ENCODE measurements at regions not wholly inside any gene's neighbourhood (a gene's known extent, or its start where the extent isn't known, plus 50 kb on each side); places are given as distances from the start of the nearest gene placed in this dataset.
A peak's percentile ranks its signal among the peaks of the same experiment; 100 is the strongest.
"Not testable (repeated sequence)": the region's sequence is repeated elsewhere in the genome, so short reads cannot be mapped to it uniquely, and the experiment has no call there.

DNA sequence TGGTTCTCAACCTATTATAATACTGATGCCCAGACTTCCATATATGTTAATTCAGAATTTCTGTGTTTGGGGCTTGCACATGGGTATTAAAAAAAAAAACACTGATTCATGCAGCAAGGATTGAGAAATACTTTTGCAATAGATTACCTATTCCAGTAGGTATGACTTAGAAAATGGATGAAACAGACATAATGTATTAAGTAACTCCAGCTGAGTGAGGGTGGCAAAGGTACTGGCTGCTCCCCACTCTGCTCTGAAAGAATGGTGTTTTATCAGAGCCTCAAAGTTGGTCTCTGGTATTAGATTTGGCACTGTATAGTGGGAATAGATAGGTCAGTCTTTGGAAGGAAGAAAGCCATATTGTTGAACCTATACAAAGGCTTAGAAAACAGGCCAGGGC lies 234.3 kb upstream of the FOLH1 start:
- no peak for DNase-seq (ENCODE audit: low read depth, low spot score)
- no peak overlapping the region for H3K4me3 ChIP-seq (ENCODE audit: low read length)

GRCh38 chr11:49439901-49440300 lies 231.5 kb upstream of the FOLH1 start:
- H3K4me3 ChIP-seq (ENCODE audit: low read length); DNase-seq (ENCODE audit: low read depth, low spot score): not testable (repeated sequence)

DNA sequence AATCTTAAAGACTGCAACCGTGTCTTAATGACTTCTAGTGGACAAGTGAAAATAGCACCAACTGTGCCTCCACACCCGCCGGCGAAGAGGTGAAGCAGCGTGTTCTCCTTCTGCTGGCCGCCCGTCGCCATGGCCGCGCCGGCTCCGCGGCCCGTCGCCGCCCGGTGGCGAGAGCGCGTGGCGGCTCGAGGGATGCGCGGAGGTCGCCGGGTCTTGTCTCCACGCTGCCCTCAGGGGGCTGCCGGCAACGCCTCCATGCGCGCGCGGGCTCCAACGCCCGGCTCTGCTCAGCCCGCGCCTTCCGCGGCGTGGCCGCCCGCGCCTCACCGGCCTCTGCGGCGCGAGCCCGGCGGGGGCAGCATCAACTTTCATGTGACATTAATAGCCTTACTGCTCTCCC lies 225.9 kb upstream of the FOLH1 start:
- not testable (repeated sequence) for H3K4me3 ChIP-seq (ENCODE audit: low read length); DNase-seq (ENCODE audit: low read depth, low spot score)

- DNase-seq (ENCODE audit: low read depth, low spot score), result no peak
- no peak overlapping the region for H3K4me3 ChIP-seq (ENCODE audit: low read length)
These were observed 223.9 kb upstream of the FOLH1 start for GRCh38 chr11:49432242-49432848.

- H3K4me3 ChIP-seq (ENCODE audit: low read length), result no peak overlapping the region
- DNase-seq (ENCODE audit: low read depth, low spot score), result no peak
These were observed 215.7 kb upstream of the FOLH1 start for GRCh38 chr11:49424136-49424535.

DNA sequence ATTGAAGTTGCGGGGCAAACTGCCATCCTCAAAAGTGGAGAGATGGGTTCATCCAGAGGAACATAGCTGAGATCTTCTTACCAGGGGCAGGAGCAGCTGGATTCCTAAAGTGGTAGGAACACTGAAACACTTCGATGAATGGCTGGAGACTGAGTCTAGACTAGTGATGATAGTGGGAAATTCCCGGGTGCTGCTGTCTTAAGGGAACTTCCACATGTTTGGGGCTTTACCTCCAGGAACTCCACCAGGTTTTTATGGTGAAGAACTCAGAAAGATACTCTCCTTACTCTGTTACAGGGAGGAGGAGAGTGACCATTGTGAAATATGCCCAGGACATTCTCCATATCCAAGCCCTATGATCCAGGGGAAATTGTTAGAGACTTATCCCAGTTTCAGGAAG lies 210.5 kb upstream of the FOLH1 start:
- not testable (repeated sequence) for H3K4me3 ChIP-seq (ENCODE audit: low read length); DNase-seq (ENCODE audit: low read depth, low spot score)

GRCh38 chr11:49405743-49406142 lies 197.3 kb upstream of the FOLH1 start:
- DNase-seq (ENCODE audit: low read depth, low spot score), result no peak
- no peak overlapping the region for H3K4me3 ChIP-seq (ENCODE audit: low read length)

DNA sequence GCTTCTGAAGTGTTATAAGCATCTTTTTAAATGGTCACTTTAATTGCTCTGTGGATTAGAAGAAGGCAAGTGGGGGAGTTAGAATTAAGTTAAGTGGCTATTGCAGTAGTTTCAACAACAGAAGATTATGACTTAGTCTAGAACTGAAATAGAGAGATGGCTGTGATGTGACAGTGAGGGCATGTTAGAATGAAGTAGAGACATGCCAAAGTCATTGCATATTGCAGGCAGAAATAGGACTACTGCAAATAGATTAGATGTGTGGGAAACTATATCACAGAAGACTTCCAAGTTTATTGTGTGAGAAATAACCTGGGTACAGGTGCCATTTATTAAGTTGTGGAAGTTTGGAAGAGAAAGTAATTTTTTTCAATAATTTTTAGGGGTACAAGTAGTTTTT lies 187.4 kb upstream of the FOLH1 start:
- H3K4me3 ChIP-seq (ENCODE audit: low read length); DNase-seq (ENCODE audit: low read depth, low spot score): not testable (repeated sequence)

- not testable (repeated sequence) for H3K4me3 ChIP-seq (ENCODE audit: low read length); DNase-seq (ENCODE audit: low read depth, low spot score)
These were observed 182.0 kb upstream of the FOLH1 start for GRCh38 chr11:49390362-49390761.

DNA sequence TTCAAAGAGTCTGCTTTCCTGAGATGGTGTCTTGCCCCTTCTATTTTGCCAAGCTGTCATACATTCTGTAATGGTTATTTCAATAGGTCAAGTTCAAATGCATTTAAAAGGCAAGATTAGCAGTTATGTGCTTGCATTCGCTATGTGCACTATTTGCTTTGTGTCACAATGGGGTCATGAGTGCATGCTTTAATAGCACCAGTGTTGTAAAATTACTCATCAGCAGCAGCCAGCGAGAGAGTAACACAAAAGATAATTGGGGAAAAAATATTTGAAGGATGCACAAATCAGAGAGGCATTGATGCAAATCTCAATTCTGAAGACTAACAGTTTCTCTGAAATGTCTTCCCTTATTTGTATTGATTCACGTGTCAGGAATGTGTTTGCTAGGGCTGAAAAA lies 180.7 kb upstream of the FOLH1 start:
- not testable (repeated sequence) for DNase-seq (ENCODE audit: low read depth, low spot score); H3K4me3 ChIP-seq (ENCODE audit: low read length)

DNA sequence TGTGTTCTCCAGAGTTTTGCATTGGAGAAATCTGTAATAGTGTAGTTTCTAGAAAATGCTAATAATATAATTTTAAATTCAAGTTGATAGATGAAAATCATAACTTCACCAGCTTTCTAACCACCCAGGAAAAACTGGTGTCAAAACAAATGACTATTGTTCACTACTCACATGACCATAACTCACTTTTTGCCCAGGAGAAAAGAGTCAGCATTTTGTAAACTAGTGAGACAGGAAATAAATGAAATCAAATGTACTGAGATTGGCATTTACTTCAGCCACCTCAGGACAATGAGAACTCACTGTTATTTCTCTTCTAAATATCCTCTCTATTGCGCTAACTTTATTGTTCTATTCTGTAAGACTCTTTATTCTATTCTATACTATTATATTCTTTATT lies 176.0 kb upstream of the FOLH1 start:
- not testable (repeated sequence) for DNase-seq (ENCODE audit: low read depth, low spot score); H3K4me3 ChIP-seq (ENCODE audit: low read length)

DNA sequence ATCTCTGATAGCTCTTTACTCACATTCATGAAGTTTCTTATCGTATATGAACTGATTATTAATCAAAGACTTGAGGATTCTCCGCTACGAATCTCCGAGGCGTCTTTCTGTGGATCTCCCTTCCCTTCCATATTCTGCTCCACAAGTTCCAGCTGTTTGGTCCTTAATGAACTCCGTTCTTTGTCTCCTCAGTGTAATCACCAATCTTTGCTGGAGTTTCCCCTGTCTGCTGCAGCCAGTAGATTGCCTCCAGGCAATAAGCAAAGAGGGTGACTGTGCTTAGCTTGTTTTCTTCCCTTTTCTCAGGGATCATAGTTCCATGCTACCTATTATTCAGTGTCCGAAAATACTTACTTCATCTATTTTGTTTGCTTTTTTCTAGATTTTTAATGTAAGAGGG lies 169.6 kb upstream of the FOLH1 start:
- no peak overlapping the region for H3K4me3 ChIP-seq (ENCODE audit: low read length)
- DNase-seq (ENCODE audit: low read depth, low spot score), result no peak

DNA sequence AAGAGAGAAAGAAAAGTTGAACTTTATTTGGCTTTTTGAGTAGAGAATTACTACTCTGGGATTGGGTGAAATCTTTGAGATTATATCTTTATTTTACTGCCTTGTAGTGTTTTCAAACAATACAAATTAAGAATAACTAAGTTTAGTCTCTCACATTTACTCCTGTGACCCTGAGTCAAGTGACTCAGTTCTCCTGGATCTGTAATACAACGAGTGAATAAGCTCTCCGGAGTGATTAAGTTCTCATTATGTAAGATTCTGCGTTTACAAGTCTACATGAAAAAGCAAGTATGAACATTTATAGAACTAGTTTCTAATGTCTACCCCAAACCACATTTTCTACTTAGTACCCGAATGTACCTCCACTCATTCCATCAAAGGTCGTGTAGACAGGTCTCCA lies 165.5 kb upstream of the FOLH1 start:
- H3K4me3 ChIP-seq (ENCODE audit: low read length); DNase-seq (ENCODE audit: low read depth, low spot score): not testable (repeated sequence)

- not testable (repeated sequence) for DNase-seq (ENCODE audit: low read depth, low spot score); H3K4me3 ChIP-seq (ENCODE audit: low read length)
These were observed 165.0 kb upstream of the FOLH1 start for GRCh38 chr11:49373385-49373784.

GRCh38 chr11:49372137-49372536 lies 163.7 kb upstream of the FOLH1 start:
- not testable (repeated sequence) for H3K4me3 ChIP-seq (ENCODE audit: low read length)
- peak; percentile 2 for DNase-seq (ENCODE audit: low read depth, low spot score)

DNA sequence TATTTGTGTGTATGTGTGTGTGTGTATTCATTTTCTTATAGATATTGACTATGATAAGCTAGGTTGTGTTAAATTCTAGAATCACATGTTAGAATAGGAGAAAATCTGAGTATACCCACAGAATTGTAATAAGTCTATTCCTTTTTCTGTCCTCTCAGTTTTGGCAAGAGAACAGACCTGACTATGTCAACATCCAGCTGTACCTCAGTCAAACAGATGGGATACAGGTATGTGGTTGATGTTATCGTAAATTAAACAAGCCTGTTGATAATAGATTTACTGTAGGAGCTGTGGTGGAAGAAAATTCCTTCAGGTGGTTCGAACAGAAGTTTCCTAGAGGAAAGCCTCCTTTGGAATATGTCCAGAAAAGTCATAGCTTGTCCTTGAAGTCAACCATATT lies 160.2 kb upstream of the FOLH1 start:
- not testable (repeated sequence) for DNase-seq (ENCODE audit: low read depth, low spot score); H3K4me3 ChIP-seq (ENCODE audit: low read length)

- H3K4me3 ChIP-seq (ENCODE audit: low read length); DNase-seq (ENCODE audit: low read depth, low spot score): not testable (repeated sequence)
These were observed 157.0 kb upstream of the FOLH1 start for GRCh38 chr11:49365375-49365774.

DNA sequence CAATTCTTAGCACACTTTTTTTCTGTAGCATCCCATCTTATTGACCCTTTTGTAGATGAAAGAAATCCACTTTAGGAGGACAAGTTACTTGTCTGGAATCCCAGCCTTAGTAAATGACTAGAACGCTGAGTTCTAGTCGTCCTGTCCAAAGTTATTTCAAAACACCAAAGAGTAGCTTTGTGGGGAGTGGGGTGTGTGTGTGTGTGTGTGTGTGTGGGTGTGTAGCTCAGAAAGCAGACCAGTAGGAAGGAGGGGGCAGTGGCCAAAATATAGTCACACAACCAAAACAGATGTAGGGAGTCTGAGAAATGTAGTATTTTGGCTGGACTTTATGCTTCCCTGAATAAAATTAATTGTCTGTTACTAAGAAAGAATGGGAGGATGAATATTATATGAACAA lies 154.6 kb upstream of the FOLH1 start:
- H3K4me3 ChIP-seq (ENCODE audit: low read length), result not testable (repeated sequence)

GRCh38 chr11:49354536-49354935 lies 146.1 kb upstream of the FOLH1 start:
- not testable (repeated sequence) for DNase-seq (ENCODE audit: low read depth, low spot score); H3K4me3 ChIP-seq (ENCODE audit: low read length)

More for the DNA sequence above, 154.6 kb upstream of the FOLH1 start:
- DNase-seq (ENCODE audit: low read depth, low spot score), result not testable (repeated sequence)

GRCh38 chr11:49352868-49353267 lies 144.5 kb upstream of the FOLH1 start:
- not testable (repeated sequence) for DNase-seq (ENCODE audit: low read depth, low spot score); H3K4me3 ChIP-seq (ENCODE audit: low read length)

DNA sequence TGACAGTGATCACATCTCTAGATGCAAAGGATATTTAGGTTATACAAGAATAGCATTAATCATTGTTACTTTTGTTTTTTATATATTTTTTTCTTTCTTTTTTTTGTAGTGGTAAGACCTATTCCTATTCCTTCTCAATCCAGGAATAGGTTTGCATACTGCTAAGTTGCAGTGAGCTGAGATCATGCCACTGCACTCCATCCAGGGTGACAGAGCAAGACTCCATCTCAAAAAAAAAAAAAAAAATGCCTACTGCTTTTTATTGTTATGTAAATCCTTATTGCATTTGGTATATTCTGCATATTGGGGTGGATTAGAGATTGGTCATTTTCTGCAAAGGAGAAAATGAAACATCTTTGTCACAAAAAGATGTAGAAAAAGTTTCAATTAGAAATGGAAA lies 138.2 kb upstream of the FOLH1 start:
- not testable (repeated sequence) for DNase-seq (ENCODE audit: low read depth, low spot score); H3K4me3 ChIP-seq (ENCODE audit: low read length)

All from Jurkat, Clone E6-1 (cell line).